Globus pallidus (tissue), 1 donor: ENCODE measurements at regions not wholly inside any gene's neighbourhood (a gene's known extent, or its start where the extent isn't known, plus 50 kb on each side); places are given as distances from the start of the nearest gene placed in this dataset.

Experiments
- DNase-seq: peaks from one replicate; pipeline ENCODE4 v3.0.0-alpha.2; 2015; ENCODE audit warnings: low spot score

GRCh38 chr6:105794239-105794638 lies 291.9 kb upstream of the PRDM1 start:
- peak; percentile 40 for DNase-seq

- peak; percentile 29 for DNase-seq
Measured at GRCh38 chr6:105793130-105793529, 293.0 kb upstream of the PRDM1 start.

- DNase-seq: no peak
Measured at GRCh38 chr6:105791583-105792318, 294.4 kb upstream of the PRDM1 start.

- DNase-seq: no peak
Measured at GRCh38 chr6:105791179-105791578, 295.0 kb upstream of the PRDM1 start.

- no peak for DNase-seq
Measured at GRCh38 chr6:105790635-105791034, 295.5 kb upstream of the PRDM1 start.

GRCh38 chr6:105789935-105790334 lies 296.2 kb upstream of the PRDM1 start:
- DNase-seq: no peak

- no peak for DNase-seq
Measured at GRCh38 chr6:105787747-105788146, 298.4 kb upstream of the PRDM1 start.

GRCh38 chr6:105786890-105787655 lies 299.1 kb upstream of the PRDM1 start:
- DNase-seq: no peak

GRCh38 chr6:105786449-105786848 lies 299.7 kb upstream of the PRDM1 start:
- DNase-seq: no peak

- DNase-seq: peak; percentile 55
Measured at GRCh38 chr6:105785066-105785811, 300.9 kb upstream of the PRDM1 start.

GRCh38 chr6:105784179-105784578 lies 302.0 kb upstream of the PRDM1 start:
- no peak for DNase-seq

GRCh38 chr6:105783333-105783935 lies 302.7 kb upstream of the PRDM1 start:
- no peak for DNase-seq

GRCh38 chr6:105781915-105782314 lies 304.2 kb upstream of the PRDM1 start:
- no peak for DNase-seq

GRCh38 chr6:105781248-105781647 lies 304.9 kb upstream of the PRDM1 start:
- no peak for DNase-seq

GRCh38 chr6:105780146-105780860 lies 305.8 kb upstream of the PRDM1 start:
- no peak for DNase-seq

- DNase-seq: no peak
Measured at GRCh38 chr6:105779110-105779509, 307.0 kb upstream of the PRDM1 start.

- DNase-seq: no peak
Measured at GRCh38 chr6:105775095-105775494, 311.0 kb upstream of the PRDM1 start.

GRCh38 chr6:105774247-105774646 lies 311.9 kb upstream of the PRDM1 start:
- no peak for DNase-seq

GRCh38 chr6:105771313-105771970 lies 314.7 kb upstream of the PRDM1 start:
- DNase-seq: no peak

GRCh38 chr6:105769987-105770386 lies 316.1 kb upstream of the PRDM1 start:
- no peak for DNase-seq

- DNase-seq: no peak
Measured at GRCh38 chr6:105769197-105769596, 316.9 kb upstream of the PRDM1 start.
